Hematopoietic multipotent progenitor cell treated with erythropoietin and hydrocortisone succinate and interleukin-3 and kit ligand, for 8 days (in vitro differentiated cells): ENCODE measurements at regions not wholly inside any gene's neighbourhood (a gene's known extent, or its start where the extent isn't known, plus 50 kb on each side); places are given as distances from the start of the nearest gene placed in this dataset.

Experiments
- DNase-seq: peaks from one replicate; pipeline ENCODE4 v3.0.0-alpha.2; 2015

- no peak for DNase-seq
Observed at GRCh38 chr1:147811273-147811672, 50.9 kb upstream of the GJA5 start.

GRCh38 chr1:147811751-147812150 is 51.3 kb upstream of the GJA5 start:
- DNase-seq = no peak

GRCh38 chr1:147812799-147813198 is 52.4 kb upstream of the GJA5 start:
- DNase-seq = no peak

- DNase-seq = no peak
Observed at GRCh38 chr1:147815503-147815902, 55.1 kb upstream of the GJA5 start.

GRCh38 chr1:147820761-147821297 is 60.4 kb upstream of the GJA5 start:
- DNase-seq = peak; percentile 7

- no peak for DNase-seq
Observed at GRCh38 chr1:147821883-147822282, 61.5 kb upstream of the GJA5 start.

DNA sequence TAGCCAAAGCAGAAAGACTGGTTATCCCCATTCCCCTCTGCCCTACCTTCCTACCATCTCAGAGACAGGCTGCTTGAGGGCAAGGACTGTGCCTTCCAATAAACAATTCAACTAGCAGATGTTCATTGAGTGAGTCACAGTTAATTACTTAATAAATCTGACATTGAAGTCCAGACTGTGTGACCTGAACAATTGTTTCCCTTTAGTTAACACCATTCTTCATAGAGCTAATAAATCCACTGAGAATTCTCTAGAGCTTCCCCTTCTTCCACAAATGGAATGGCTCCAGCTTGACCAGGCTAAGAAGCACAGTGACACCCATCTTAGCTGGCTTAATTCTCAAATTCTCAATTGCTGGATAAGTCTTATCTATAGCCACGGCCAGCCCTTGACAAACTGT is 61.9 kb upstream of the GJA5 start:
- no peak for DNase-seq

GRCh38 chr1:147824001-147824400 is 63.6 kb upstream of the GJA5 start:
- no peak for DNase-seq

DNA sequence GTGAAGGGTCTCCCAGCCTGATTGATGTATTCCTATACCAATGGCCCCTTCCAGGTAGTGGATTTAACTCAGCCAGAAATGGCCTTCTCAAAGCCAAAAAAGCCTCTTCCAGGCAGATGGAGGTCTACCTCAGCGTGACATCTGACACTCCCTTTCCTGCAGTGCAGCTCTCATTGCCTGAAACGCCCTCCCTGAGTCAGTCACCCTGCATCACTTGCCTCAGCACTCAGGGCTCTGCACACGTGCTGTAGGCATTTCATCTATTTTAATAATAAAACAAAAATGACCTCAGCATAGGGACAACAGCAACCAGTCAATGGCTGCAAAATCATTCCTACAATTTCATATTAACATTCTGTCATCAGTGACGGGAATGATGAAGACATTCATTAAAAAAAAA is 64.4 kb upstream of the GJA5 start:
- no peak for DNase-seq

DNA sequence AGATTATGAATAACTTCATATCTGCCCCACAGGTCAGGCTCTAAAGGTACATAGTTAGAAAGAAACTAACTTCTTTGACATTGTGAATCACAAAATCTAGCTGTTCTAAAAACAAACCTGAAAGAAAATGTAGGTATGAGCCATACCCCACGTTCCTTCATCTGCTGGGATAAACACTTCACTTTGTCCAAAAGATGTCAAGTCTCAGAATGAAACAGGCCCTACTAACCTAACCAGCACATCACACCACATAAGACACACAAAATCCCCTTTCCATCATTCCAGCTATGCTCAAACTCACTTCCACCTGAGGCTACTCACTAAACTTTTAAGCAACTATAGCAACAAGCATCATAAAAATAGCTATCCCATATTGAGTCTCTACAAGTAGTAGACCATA is 65.2 kb upstream of the GJA5 start:
- DNase-seq = no peak

DNA sequence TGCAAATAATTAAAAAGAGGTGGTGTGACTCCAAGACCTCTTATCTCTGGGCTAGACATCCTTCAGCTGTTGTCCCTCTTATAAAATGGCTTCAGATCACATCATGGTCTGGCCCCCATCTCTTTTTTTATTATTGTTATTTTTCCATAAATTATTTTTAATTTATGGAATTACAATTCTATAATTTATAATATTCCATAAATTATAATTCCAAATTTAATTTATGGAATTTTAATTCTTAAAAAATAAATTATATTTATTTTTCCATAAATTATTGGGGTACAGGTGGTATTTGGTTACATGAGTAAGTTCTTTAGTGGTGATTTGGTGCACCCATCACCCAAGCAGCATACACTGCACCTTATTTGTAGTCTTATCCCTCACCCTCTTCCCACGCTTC is 65.9 kb upstream of the GJA5 start:
- DNase-seq = no peak

GRCh38 chr1:147833231-147833860 is 69.2 kb upstream of the GJA8 start:
- no peak for DNase-seq

- no peak for DNase-seq
Observed at GRCh38 chr1:147834181-147834580, 68.4 kb upstream of the GJA8 start.

- no peak for DNase-seq
Observed at GRCh38 chr1:147834810-147835209, 67.8 kb upstream of the GJA8 start.

GRCh38 chr1:147837129-147837963 is 65.2 kb upstream of the GJA8 start:
- DNase-seq = no peak

DNA sequence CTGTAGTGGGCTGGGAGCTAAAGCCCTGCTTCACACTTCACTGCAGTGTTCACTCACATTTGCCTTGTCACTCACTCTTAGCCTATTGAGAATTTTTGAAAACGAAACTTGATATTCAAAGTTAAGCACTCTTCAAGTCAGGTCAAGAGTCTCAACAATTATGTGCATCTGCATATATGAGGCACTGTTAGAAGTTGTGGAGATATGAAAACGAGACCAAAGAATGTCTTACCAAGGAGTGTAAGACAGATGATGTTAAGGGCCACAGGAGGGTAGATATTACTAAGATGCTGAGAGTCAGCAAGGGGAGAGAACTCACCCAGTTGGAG is 64.7 kb upstream of the GJA8 start:
- no peak for DNase-seq

GRCh38 chr1:147840909-147841308 is 61.7 kb upstream of the GJA8 start:
- DNase-seq = peak; percentile 31

- DNase-seq = no peak
Observed at GRCh38 chr1:147842578-147842977, 60.0 kb upstream of the GJA8 start.

GRCh38 chr1:147843486-147843885 is 59.1 kb upstream of the GJA8 start:
- no peak for DNase-seq

DNA sequence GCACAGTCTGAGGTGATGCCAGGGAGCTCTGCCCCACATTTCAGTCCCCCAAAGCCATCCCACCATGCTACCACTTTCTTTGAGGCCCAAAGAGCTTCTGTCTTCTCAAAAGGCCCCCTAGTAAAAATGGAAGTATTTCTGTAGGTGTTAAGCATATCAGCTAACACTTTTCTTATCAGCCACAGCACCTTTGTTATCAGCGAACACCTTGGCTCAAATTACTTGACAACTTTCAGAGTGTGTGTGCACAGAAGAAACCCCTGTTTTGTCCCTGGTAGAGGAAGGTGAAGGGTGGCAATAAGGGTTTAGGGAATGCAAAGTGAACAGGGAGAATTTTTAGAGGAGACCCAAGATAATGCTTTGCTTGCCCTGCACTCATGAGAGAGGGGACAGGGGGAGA is 54.8 kb upstream of the GJA8 start:
- no peak for DNase-seq

DNA sequence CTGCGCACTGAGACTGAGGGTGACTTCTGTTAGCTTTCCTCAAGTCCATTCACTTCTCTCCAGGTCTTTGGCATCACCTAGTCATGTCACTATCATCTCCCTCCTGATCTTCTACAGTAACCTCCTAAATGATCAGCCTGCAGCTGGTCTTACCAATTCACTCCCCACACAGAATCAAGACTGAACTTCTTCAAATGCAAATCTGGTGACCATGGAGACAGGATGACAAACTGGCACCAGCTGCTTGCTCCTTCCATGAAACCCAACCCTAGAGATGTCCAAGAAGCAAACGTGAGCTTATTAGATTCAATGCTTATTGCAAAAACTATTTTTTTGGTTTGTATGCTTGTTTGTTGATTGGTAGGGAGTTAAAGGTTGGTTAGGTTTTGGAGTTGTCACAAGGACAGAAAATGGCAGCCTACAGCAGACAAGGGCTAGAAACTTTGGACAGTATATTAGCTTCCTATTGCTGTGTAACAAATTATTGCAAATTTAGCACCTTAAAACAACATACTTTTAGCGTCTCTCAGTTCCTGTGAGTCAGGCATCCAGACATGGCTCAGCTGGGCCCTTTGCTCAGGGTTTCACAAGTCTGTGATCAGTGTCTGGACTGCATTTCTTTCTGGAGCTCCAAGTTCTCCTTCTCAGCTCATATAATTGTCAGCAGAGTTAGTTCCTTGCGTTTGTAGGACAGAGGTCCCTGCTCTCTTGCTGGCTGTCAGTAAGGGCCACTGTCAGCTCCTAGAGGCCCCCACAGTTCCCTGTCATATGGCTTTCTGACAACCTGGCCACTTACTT is 53.3 kb upstream of the GJA8 start:
- DNase-seq = no peak

DNA sequence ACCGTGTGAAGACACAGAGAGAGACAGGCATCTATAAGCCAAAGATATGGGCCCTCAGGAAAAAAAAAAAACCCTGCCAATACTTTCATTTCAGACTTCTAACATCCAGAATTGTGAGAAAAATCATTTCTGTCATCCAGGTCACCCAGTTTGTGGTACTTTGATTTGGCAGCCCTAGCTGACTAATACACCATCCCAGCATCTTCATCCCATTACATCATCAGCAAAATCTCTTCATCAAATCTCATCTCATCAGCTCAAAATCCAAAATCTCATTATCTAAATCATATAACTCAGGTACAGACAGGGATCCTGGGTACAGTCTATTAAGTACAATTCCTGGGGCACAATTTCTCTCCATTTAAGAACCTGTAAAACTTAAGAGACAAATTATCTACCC is 51.9 kb upstream of the GJA8 start:
- no peak for DNase-seq

DNA sequence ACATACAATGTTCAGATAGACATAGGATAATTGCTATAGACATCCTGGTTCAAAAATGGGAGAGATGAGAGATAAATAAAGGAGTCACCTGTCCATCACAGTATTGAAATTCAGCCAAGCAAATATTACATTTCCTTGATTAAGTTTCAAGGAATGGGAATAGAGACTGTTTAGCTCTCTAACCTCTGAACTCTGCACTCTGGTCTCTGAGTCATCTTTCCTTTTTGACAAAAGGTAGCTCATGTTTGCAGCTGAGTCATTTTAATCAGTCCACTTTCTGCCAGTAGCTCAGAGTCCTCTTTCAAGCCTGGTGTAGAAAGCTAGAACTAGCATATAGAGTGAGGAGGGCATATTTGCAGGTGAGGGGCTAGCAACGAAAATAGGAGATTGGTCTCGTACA is 51.4 kb upstream of the GJA8 start:
- DNase-seq = no peak

- no peak for DNase-seq
Observed at GRCh38 chr1:147852706-147853225, 49.8 kb upstream of the GJA8 start.
